ENCODE measurements at regions not wholly inside any gene's neighbourhood (a gene's known extent, or its start where the extent isn't known, plus 50 kb on each side); places are given as distances from the start of the nearest gene placed in this dataset.

DNA sequence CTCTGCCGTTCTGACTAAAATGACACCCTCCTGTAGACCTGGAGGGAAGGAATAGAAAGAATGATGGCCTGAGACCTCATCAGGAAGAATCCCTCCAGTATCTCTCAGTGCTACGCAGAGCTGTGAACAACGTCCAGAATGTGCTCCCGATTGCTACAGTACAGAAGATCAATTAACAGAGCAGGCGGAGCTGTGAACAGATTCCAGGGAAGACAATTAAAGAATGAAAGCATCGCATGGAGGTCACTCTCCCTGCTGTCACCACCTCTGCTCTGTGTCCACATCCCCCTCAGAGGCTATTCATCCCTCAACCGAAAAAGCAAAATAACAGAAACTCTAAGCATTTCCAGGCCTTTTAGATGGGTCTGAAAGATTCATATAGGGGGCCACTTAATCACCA is 481.0 kb downstream of the EIPR1 start:
- no peak for TF ChIP-seq SP1 (IDR thresholded peaks at IDR 0.05)
- no peak for TF ChIP-seq RXRA (IDR thresholded peaks at IDR 0.05)
- TF ChIP-seq, protein P1, sequence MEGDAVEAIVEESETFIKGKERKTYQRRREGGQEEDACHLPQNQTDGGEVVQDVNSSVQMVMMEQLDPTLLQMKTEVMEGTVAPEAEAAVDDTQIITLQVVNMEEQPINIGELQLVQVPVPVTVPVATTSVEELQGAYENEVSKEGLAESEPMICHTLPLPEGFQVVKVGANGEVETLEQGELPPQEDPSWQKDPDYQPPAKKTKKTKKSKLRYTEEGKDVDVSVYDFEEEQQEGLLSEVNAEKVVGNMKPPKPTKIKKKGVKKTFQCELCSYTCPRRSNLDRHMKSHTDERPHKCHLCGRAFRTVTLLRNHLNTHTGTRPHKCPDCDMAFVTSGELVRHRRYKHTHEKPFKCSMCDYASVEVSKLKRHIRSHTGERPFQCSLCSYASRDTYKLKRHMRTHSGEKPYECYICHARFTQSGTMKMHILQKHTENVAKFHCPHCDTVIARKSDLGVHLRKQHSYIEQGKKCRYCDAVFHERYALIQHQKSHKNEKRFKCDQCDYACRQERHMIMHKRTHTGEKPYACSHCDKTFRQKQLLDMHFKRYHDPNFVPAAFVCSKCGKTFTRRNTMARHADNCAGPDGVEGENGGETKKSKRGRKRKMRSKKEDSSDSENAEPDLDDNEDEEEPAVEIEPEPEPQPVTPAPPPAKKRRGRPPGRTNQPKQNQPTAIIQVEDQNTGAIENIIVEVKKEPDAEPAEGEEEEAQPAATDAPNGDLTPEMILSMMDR (IDR thresholded peaks at IDR 0.05; ENCODE audit: low read depth, low read length, missing input control): no peak
- no peak for TF ChIP-seq TAF1 (conservative IDR thresholded peaks at IDR 0.05)
- no peak for TF ChIP-seq RAD21 (IDR thresholded peaks at IDR 0.05)
- no peak for TF ChIP-seq YY1 (IDR thresholded peaks at IDR 0.05)
- TF ChIP-seq, protein P2, sequence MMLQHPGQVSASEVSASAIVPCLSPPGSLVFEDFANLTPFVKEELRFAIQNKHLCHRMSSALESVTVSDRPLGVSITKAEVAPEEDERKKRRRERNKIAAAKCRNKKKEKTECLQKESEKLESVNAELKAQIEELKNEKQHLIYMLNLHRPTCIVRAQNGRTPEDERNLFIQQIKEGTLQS (IDR thresholded peaks at IDR 0.05): no peak
- TF ChIP-seq, protein P3, sequence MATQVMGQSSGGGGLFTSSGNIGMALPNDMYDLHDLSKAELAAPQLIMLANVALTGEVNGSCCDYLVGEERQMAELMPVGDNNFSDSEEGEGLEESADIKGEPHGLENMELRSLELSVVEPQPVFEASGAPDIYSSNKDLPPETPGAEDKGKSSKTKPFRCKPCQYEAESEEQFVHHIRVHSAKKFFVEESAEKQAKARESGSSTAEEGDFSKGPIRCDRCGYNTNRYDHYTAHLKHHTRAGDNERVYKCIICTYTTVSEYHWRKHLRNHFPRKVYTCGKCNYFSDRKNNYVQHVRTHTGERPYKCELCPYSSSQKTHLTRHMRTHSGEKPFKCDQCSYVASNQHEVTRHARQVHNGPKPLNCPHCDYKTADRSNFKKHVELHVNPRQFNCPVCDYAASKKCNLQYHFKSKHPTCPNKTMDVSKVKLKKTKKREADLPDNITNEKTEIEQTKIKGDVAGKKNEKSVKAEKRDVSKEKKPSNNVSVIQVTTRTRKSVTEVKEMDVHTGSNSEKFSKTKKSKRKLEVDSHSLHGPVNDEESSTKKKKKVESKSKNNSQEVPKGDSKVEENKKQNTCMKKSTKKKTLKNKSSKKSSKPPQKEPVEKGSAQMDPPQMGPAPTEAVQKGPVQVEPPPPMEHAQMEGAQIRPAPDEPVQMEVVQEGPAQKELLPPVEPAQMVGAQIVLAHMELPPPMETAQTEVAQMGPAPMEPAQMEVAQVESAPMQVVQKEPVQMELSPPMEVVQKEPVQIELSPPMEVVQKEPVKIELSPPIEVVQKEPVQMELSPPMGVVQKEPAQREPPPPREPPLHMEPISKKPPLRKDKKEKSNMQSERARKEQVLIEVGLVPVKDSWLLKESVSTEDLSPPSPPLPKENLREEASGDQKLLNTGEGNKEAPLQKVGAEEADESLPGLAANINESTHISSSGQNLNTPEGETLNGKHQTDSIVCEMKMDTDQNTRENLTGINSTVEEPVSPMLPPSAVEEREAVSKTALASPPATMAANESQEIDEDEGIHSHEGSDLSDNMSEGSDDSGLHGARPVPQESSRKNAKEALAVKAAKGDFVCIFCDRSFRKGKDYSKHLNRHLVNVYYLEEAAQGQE (IDR thresholded peaks at IDR 0.05): no peak

Data from liver (tissue), 3 donors.